HL-60 (cell line): ENCODE measurements at regions not wholly inside any gene's neighbourhood (a gene's known extent, or its start where the extent isn't known, plus 50 kb on each side); places are given as distances from the start of the nearest gene placed in this dataset.

Experiments
- DNase-seq, 2 experiments: peaks; one replicate each; pipeline ENCODE4 v3.0.0-alpha.2; 2010 to 2020; ENCODE audit warnings: low read depth in 1 of 2, low spot score in 1 of 2
- H3K27ac ChIP-seq: fragments of 250-450 bp; sonication (Bioruptor Pico); replicated peaks from 2 replicates; pipeline ENCODE4 v1.5.1; 2020; ENCODE audit warnings: mild to moderate bottlenecking, moderate library complexity
- H3K27me3 ChIP-seq: fragments of 250-450 bp; sonication (Bioruptor Pico); 2 replicates; pipeline ENCODE4 v1.5.1; 2021; ENCODE audit warnings: mild to moderate bottlenecking, moderate library complexity; ENCODE audit not compliant: insufficient read depth, poor library complexity, severe bottlenecking
- H3K4me3 ChIP-seq: replicated peaks from 2 replicates; pipeline ENCODE4 v1.5.1; 2011; ENCODE audit warnings: mild to moderate bottlenecking, control low read depth, low read length; ENCODE audit not compliant: insufficient read depth
- CTCF ChIP-seq: IDR thresholded peaks from one replicate; pipeline ENCODE4 v1.5.1; 2011; ENCODE audit warnings: low read length, control low read depth, inconsistent platforms; ENCODE audit not compliant: insufficient read depth
- GABPA ChIP-seq: IDR thresholded peaks from 2 replicates; pipeline ENCODE4 v1.6.1; 2012; ENCODE audit warnings: low read depth
- POLR2AphosphoS5 ChIP-seq: IDR thresholded peaks from 2 replicates; pipeline ENCODE4 v1.6.1; 2012; ENCODE audit warnings: low read depth
- REST ChIP-seq: IDR thresholded peaks from 2 replicates; pipeline ENCODE4 v1.6.1; 2012; ENCODE audit warnings: low read depth; ENCODE audit not compliant: insufficient replicate concordance
- SPI1 ChIP-seq: IDR thresholded peaks from 2 replicates; pipeline ENCODE4 v1.6.1; 2012; ENCODE audit warnings: low read depth, mild to moderate bottlenecking, borderline replicate concordance

- DNase-seq, result no peak
- TF ChIP-seq POLR2AphosphoS5, result no peak
- no peak for TF ChIP-seq REST
- TF ChIP-seq SPI1, result no peak
- no peak for TF ChIP-seq CTCF
- TF ChIP-seq GABPA, result no peak
- Histone ChIP-seq H3K27me3 (no peaks in the 10 kb centered on the region), H3K27ac (no peak overlapping the region), H3K4me3 (no peak overlapping the region)
These were observed 77.2 kb upstream of the HES1 start for GRCh38 chr3:194058753-194059152.

- H3K27ac ChIP-seq, result no peak overlapping the region
- DNase-seq, result no peak
- H3K4me3 ChIP-seq, result no peak overlapping the region
- TF ChIP-seq GABPA, result no peak
- TF ChIP-seq CTCF, result no peak
- no peak for TF ChIP-seq POLR2AphosphoS5
- no peak for TF ChIP-seq REST
- TF ChIP-seq SPI1, result no peak
- no peaks in the 10 kb centered on the region for H3K27me3 ChIP-seq
These were observed 74.4 kb upstream of the HES1 start for GRCh38 chr3:194061421-194062030.

GRCh38 chr3:194062830-194063229, 73.1 kb upstream of the HES1 start:
- no peak for DNase-seq
- no peak overlapping the region for H3K27ac ChIP-seq
- no peak overlapping the region for H3K4me3 ChIP-seq
- TF ChIP-seq REST (no peak), POLR2AphosphoS5 (no peak)
- H3K27me3 ChIP-seq, result no peaks in the 10 kb centered on the region
